Endothelial cell of umbilical vein (primary cell): ENCODE measurements at regions not wholly inside any gene's neighbourhood (a gene's known extent, or its start where the extent isn't known, plus 50 kb on each side); places are given as distances from the start of the nearest gene placed in this dataset.

Source experiments
- BruUV-seq: library from RNA; stranded (reverse); fragments of 400-500 nt; replicated peaks from 2 replicates; lab custom pipeline; 2021; lab: Mats Ljungman, UMichigan
- CTCF ChIA-PET: fragments of 300-600, 350-600 bp; sonication (Branson Sonifier 250); formaldehyde crosslinking; loops from one replicate; lab custom pipeline; 2021; ENCODE audit warnings: antibody characterized with exemption, inconsistent platforms; lab: Charles Lee
- POLR2A ChIA-PET: fragments of 300-600, 350-600 bp; sonication (Branson Sonifier 250); formaldehyde crosslinking; loops from one replicate; lab custom pipeline; 2021; ENCODE audit warnings: antibody characterized with exemption, inconsistent platforms; lab: Charles Lee
- DNase-seq: peaks from one replicate; pipeline ENCODE4 v3.0.0-alpha.2; 2011; ENCODE audit warnings: low read depth, low spot score
- FAIRE-seq: peaks from 2 replicates; lab custom pipeline; 2011; peaks lifted over from hg19 to GRCh38; lab: Jason Lieb, UNC
- H2AFZ ChIP-seq: 2 replicates; pipeline ENCODE4 v1.6.0; 2012; ENCODE audit warnings: low read depth, low read length, control low read depth, inconsistent platforms
- H3K27ac ChIP-seq: 2 replicates; pipeline ENCODE4 v1.5.1; 2011; ENCODE audit warnings: low read depth, mild to moderate bottlenecking, control low read depth, low read length, moderate library complexity; ENCODE audit not compliant: insufficient read depth
- H3K27me3 ChIP-seq, 2 experiments: 2 replicates each; pipeline versions ENCODE4 v1.6.0 to v1.6.1; 2011; ENCODE audit warnings: low read length in 2 of 2, mixed read lengths in 1 of 2; ENCODE audit not compliant: control insufficient read depth in 2 of 2, insufficient read depth in 2 of 2
- H3K36me3 ChIP-seq, 2 experiments: 2 replicates in 1 of 2; 3 replicates in 1 of 2; pipeline ENCODE4 v1.5.1; 2011; ENCODE audit warnings: low read length in 2 of 2, mild to moderate bottlenecking in 1 of 2, moderate library complexity in 1 of 2; ENCODE audit not compliant: control insufficient read depth in 2 of 2, insufficient read depth in 2 of 2; ENCODE audit errors: extremely low read depth in 1 of 2
- H3K4me1 ChIP-seq: 3 replicates; pipeline ENCODE4 v1.5.1; 2011; ENCODE audit warnings: mild to moderate bottlenecking, low read length; ENCODE audit not compliant: control insufficient read depth, insufficient read depth; ENCODE audit errors: extremely low read depth
- H3K4me2 ChIP-seq: 2 replicates; pipeline ENCODE4 v1.6.1; 2011; ENCODE audit warnings: low read length, control low read depth, mixed read lengths; ENCODE audit not compliant: insufficient read depth
- H3K4me3 ChIP-seq, 3 experiments: fragments of 200-600 bp in 1 of 3; sonication (generic), shearing (Covaris generic) in 1 of 3; replicated peaks in 1 of 3; 2 replicates each; pipeline ENCODE4 v1.5.1; 2011 to 2016; ENCODE audit warnings: control low read depth in 3 of 3, low read length in 3 of 3, mild to moderate bottlenecking in 2 of 3, inconsistent platforms in 1 of 3, low read depth in 1 of 3, moderate library complexity in 1 of 3; ENCODE audit not compliant: insufficient read depth in 1 of 3
- H3K79me2 ChIP-seq: 2 replicates; pipeline ENCODE4 v1.6.0; 2012; ENCODE audit warnings: low read length, inconsistent platforms; ENCODE audit not compliant: control insufficient read depth, insufficient read depth
- H3K9ac ChIP-seq: replicated peaks from 2 replicates; pipeline ENCODE3; 2011; ENCODE audit warnings: low read length, control low read depth; ENCODE audit not compliant: insufficient read depth; ENCODE audit errors: extremely low read depth
- H3K9me1 ChIP-seq: replicated peaks from 3 replicates; pipeline ENCODE4 v1.6.0; 2011; ENCODE audit warnings: mild to moderate bottlenecking, low read length; ENCODE audit not compliant: control insufficient read depth, insufficient read depth; ENCODE audit errors: extremely low read depth
- H3K9me3 ChIP-seq: replicated peaks from 2 replicates; pipeline ENCODE4 v1.5.1; 2012; ENCODE audit warnings: low read length, inconsistent platforms; ENCODE audit not compliant: control insufficient read depth, insufficient read depth
- H4K20me1 ChIP-seq: replicated peaks from 2 replicates; pipeline ENCODE3; 2011; ENCODE audit warnings: mild to moderate bottlenecking, low read length; ENCODE audit not compliant: control insufficient read depth, insufficient read depth; ENCODE audit errors: extremely low read depth
- CTCF ChIP-seq, 2 donors: IDR thresholded peaks; 1 replicate in 1 of 2; 2 replicates in 1 of 2; pipeline ENCODE4 v1.5.1; 2011; ENCODE audit warnings: low read length in 2 of 2, mild to moderate bottlenecking in 2 of 2, moderate library complexity in 2 of 2, control low read depth in 1 of 2, inconsistent platforms in 1 of 2, low read depth in 1 of 2; ENCODE audit not compliant: insufficient read depth in 1 of 2; ENCODE audit errors: extremely low read depth in 1 of 2
- EZH2 ChIP-seq: IDR thresholded peaks from 2 replicates; pipeline ENCODE4 v1.6.1; 2012; ENCODE audit warnings: borderline replicate concordance, low read depth, mild to moderate bottlenecking, moderate library complexity, low read length, inconsistent platforms; ENCODE audit not compliant: severe bottlenecking
- FOS ChIP-seq: IDR thresholded peaks from 2 replicates; pipeline ENCODE4 v1.6.1; 2011; ENCODE audit warnings: mild to moderate bottlenecking, low read length, moderate library complexity, borderline replicate concordance; ENCODE audit not compliant: insufficient read depth
- GATA2 ChIP-seq: IDR thresholded peaks from 2 replicates; pipeline ENCODE4 v1.7.0; 2011; ENCODE audit warnings: low read depth, mild to moderate bottlenecking, moderate library complexity, mixed read lengths, low read length; ENCODE audit not compliant: insufficient read length, insufficient read depth
- JUN ChIP-seq: IDR thresholded peaks from 2 replicates; pipeline ENCODE4 v1.6.1; 2011; ENCODE audit warnings: borderline replicate concordance, low read depth; ENCODE audit not compliant: insufficient read length, insufficient read depth
- MYC ChIP-seq: IDR thresholded peaks from one replicate; pipeline ENCODE4 v1.6.1; 2011; ENCODE audit warnings: mild to moderate bottlenecking, low read depth, low read length
- POLR2A ChIP-seq: IDR thresholded peaks from 2 replicates; pipeline ENCODE4 v1.6.1; 2012; ENCODE audit warnings: low read depth, mild to moderate bottlenecking, control low read depth, low read length
- POLR2AphosphoS5 ChIP-seq: IDR thresholded peaks from 2 replicates; pipeline ENCODE4 v1.6.1; 2012; ENCODE audit warnings: low read depth, mild to moderate bottlenecking, control low read depth, low read length, moderate library complexity; ENCODE audit not compliant: insufficient read depth
- dilution Hi-C: fragments of 300-500 bp; cut with MboI; formaldehyde crosslinking; loops from one replicate; pipeline ENCODE4 v1.15.0; 2019; ENCODE audit warnings: low sequenced_read_pairs; ENCODE audit not compliant: extremely low pct_ligation_motif_present
- intact Hi-C: fragments of 100-400 bp; cut with micrococcal nuclease; formaldehyde crosslinking; loops from one replicate; pipeline ENCODE4 v1.10.0; 2022
- TF ChIP-seq, protein P1 (sequence below): IDR thresholded peaks from 2 replicates; pipeline ENCODE4 v1.6.1; 2011; ENCODE audit not compliant: insufficient read depth, insufficient read length

GRCh38 chr4:120544838-120545237 is 377.7 kb downstream of the PRDM5 start:
- Histone ChIP-seq H3K27me3 (no peaks in the 10 kb centered on the region), H3K9me1 (no peaks in the 10 kb centered on the region), H3K36me3 (no peaks in the 10 kb centered on the region), H3K79me2 (no peaks in the 10 kb centered on the region), H3K9me3 (no peaks in the 10 kb centered on the region), H3K4me3 (no peak overlapping the region), H3K9ac (no peak overlapping the region), H3K27ac (no peak overlapping the region), H4K20me1 (no peaks in the 10 kb centered on the region), H3K4me1 (no peaks in the 10 kb centered on the region), H3K4me2 (no peak overlapping the region), H2AFZ (no peak overlapping the region)
- ChIA-PET CTCF (no interaction called here), POLR2A (no interaction called here)
- dilution Hi-C loops = no loop called here
- TF ChIP-seq GATA2 = no peak
- no peak for TF ChIP-seq CTCF (IDR thresholded peaks at IDR 0.05; ENCODE audit: extremely low read depth in 1 of 2, insufficient read depth in 1 of 2, low read depth in 1 of 2, low read length in 2 of 2)
- no peak for TF ChIP-seq MYC
- no peak for TF ChIP-seq FOS
- DNase-seq (no peak), FAIRE-seq (no peak)
- intact Hi-C loops = no loop called here
- no TSS peak for BruUV-seq

DNA sequence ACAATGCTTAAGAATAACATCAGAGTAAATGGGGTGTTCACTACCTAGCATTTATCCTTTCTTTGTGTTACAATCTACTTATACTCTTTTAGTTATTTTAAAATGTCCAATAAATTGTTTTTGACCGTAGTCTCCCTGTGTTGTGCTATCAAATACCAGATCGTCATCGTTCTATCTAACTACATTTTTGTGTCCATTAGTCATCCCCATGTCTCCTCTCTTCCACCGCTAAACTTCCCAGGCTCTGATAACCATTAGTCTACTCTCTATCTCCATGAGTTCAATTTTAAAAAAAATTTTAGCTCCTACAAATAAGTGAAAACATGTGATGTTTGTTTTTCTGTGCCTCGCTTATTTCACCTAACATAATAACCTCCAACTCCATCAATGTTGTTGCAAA is 381.9 kb downstream of the PRDM5 start:
- no peak for FAIRE-seq

More for the DNA sequence above, 381.9 kb downstream of the PRDM5 start:
- no peak overlapping the region for H3K4me2 ChIP-seq
- H3K36me3 ChIP-seq = no peaks in the 10 kb centered on the region
- no peaks in the 10 kb centered on the region for H3K9me3 ChIP-seq
- no peaks in the 10 kb centered on the region for H3K27me3 ChIP-seq
- H3K4me1 ChIP-seq = no peaks in the 10 kb centered on the region
- H3K27ac ChIP-seq = no peak overlapping the region
- POLR2A ChIA-PET = no interaction called here
- CTCF ChIA-PET = no interaction called here
- no peak for DNase-seq
- no peaks in the 10 kb centered on the region for H3K9me1 ChIP-seq
- intact Hi-C loops (no loop called here), dilution Hi-C loops (no loop called here)
- H4K20me1 ChIP-seq = no peaks in the 10 kb centered on the region
- H3K9ac ChIP-seq = no peak overlapping the region
- no peaks in the 10 kb centered on the region for H3K79me2 ChIP-seq
- H2AFZ ChIP-seq = no peak overlapping the region
- no TSS peak for BruUV-seq
- TF ChIP-seq MYC = no peak
- TF ChIP-seq POLR2A = no peak
- TF ChIP-seq JUN = no peak
- no peak for TF ChIP-seq FOS
- no peak for TF ChIP-seq CTCF (IDR thresholded peaks at IDR 0.05; ENCODE audit: extremely low read depth in 1 of 2, insufficient read depth in 1 of 2, low read depth in 1 of 2, low read length in 2 of 2)
- TF ChIP-seq EZH2 = no peak
- no peak for TF ChIP-seq GATA2
- TF ChIP-seq, protein P1, sequence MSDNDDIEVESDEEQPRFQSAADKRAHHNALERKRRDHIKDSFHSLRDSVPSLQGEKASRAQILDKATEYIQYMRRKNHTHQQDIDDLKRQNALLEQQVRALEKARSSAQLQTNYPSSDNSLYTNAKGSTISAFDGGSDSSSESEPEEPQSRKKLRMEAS = no peak
- TF ChIP-seq POLR2AphosphoS5 = no peak
- H3K4me3 ChIP-seq = no peak overlapping the region
